ENCODE measurements at regions not wholly inside any gene's neighbourhood (a gene's known extent, or its start where the extent isn't known, plus 50 kb on each side); places are given as distances from the start of the nearest gene placed in this dataset.

DNA sequence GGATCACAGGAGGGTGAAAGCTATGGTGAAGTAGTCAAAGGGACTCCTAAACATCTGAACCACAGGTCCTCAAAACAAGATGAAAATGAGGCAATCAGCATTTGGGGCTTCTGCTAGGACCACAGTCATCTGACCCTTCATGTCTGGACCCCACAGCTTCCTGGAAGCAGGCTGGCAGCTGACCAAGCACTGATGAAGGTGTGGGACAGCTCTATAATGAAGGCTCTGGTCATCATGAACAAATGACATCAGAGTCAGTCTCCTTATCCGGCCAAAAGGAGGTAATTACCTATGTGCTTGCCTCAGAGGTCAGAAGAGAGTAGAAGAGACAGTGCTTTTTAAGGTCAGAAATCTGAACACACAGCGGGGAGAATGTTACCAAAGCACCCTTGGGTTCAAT lies 101.2 kb upstream of the GNAO1 start:
- no peak for DNase-seq (ENCODE audit: low read depth)

GRCh38 chr16:56087626-56088025 lies 103.7 kb upstream of the GNAO1 start:
- no peak for DNase-seq (ENCODE audit: low read depth)

- DNase-seq (ENCODE audit: low read depth): no peak
These were observed 109.9 kb upstream of the GNAO1 start for GRCh38 chr16:56081371-56081770.

- no peak for DNase-seq (ENCODE audit: low read depth)
These were observed 115.4 kb upstream of the GNAO1 start for GRCh38 chr16:56075732-56076388.

DNA sequence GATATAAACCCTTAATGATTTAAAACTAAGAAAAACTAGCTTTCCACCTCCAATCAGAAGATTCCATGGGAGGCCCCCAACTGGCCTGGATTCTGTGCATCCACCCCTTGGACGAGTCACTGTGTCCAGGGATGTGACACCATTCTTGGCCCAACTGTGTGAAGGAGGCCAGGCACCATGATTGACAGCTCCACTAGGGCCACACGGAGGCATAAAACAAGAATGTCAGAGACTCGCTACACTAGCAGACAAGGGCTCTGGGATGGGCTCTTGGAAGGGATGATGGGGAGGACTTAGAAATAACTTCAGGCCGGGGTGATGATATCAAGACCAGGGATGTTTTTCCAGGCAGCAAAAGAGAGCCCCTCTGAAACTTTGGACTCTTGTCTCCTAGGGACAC lies 117.8 kb upstream of the GNAO1 start:
- DNase-seq (ENCODE audit: low read depth): no peak

DNA sequence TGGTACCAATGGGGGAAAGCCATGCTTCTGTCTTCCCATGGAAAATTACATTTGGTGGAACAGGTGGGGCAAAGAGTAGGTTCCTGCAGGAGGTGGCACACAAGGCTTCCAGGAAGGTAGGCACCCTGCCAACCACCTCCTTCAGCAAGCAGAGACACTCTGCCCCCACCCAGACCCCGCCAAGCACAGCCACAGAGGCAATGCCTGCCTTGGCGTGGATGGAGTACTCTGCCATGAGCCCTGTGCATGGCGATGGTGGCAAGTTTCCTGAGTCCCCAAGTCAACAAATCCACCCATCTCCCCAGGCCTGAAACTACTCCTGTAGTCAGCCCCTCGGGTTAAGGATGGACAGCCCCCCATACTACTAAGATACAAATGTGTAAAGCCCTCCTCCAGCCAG lies 119.2 kb upstream of the GNAO1 start:
- no peak for DNase-seq (ENCODE audit: low read depth)

GRCh38 chr16:56068816-56069215 lies 122.5 kb upstream of the GNAO1 start:
- DNase-seq (ENCODE audit: low read depth): no peak

GRCh38 chr16:56068314-56068713 lies 123.0 kb upstream of the GNAO1 start:
- DNase-seq (ENCODE audit: low read depth): no peak

- no peak for DNase-seq (ENCODE audit: low read depth)
These were observed 123.9 kb upstream of the GNAO1 start for GRCh38 chr16:56067406-56067805.

DNA sequence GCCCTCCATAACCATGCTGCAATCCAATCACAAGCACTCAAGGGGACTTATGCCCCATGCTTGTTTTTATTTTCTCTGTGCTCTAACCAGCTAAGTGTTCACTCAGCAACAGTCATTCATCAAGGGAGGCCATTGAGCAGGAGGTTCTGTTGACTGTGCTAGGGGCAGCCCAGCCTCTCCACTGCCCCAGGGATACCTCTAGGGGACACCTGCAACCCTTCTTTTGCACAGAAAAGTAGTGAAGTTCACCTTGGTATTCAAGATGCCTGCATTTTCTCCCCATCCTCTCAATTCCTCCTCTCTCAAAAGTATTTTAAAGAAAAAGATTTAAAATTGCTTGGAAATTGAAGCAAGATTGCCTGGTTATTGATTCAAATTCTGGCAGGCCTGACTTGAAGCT lies 124.7 kb upstream of the GNAO1 start:
- no peak for DNase-seq (ENCODE audit: low read depth)

- DNase-seq (ENCODE audit: low read depth): no peak
These were observed 128.2 kb upstream of the GNAO1 start for GRCh38 chr16:56063111-56063510.

GRCh38 chr16:56057151-56057550 lies 134.1 kb upstream of the GNAO1 start:
- DNase-seq (ENCODE audit: low read depth): no peak

DNA sequence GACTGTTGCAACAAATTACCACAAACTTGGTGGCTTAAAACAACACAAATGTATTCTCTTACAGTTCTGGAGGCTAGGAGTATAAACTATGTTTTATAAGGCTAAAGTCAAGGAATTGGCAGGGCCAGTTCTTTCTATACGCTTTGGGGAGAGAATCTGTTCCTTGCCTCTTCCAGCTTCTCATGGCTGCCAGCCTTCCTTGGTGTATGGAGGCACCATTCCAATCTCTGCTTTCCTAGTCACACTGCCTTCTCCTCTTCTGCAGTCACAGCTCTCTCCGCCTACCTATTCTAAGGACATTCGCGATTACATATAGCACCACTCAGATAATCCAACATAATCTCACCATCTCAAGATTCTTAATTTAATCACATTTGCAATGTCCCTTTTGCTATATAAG lies 140.4 kb upstream of the GNAO1 start:
- DNase-seq (ENCODE audit: low read depth): no peak

GRCh38 chr16:56048425-56049105 lies 142.7 kb upstream of the GNAO1 start:
- DNase-seq (ENCODE audit: low read depth): no peak

GRCh38 chr16:56047307-56048234 lies 143.7 kb upstream of the GNAO1 start:
- DNase-seq (ENCODE audit: low read depth): no peak

DNA sequence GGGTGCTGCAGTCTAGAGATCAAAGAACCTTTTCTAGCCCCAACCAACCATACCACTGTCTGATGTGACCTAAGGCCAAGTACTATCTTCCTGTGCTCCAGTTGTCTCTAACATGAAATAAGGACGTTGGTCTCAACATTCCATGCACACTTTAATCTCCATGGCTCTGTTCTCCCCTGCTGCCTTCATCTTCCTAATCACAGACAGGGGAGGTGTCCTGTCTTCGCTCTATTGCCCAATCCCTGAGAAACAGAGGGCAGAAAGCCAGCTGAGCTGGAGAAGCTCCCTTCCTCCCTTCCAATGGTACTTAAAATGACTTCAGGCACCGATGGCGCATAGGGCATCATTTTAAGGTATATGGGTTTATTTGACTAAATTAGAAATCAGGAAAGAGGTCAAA lies 148.9 kb upstream of the GNAO1 start:
- no peak for DNase-seq (ENCODE audit: low read depth)

DNA sequence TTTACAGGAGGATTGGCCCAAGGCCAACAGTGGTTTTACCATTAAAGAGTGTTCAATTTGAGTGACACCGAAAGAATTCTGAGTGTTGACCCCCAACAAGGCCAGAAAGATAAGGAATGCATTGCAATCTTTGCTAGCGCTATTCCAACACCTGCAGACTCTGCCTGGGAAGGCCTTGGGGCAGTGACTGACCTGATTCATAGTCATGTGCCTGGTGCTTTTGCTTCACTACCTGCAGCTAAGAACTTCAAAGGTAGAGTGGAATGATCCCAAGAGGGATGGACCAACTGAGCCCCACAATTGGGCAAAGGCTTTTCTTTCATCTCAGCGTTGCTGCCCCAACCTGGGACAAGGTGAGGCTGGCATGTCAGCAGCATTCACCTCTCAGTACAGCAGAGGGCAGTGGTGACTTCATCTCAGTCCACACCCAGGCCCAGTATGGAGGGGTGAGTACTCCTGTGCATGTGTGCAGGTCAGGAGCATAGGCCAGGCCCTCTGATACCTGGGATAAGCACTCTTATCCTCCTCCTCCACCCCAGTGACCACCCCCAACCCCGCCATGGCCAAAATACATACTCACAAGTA lies 149.6 kb upstream of the GNAO1 start:
- DNase-seq (ENCODE audit: low read depth): no peak

GRCh38 chr16:56038564-56039098 lies 152.7 kb upstream of the GNAO1 start:
- no peak for DNase-seq (ENCODE audit: low read depth)

DNA sequence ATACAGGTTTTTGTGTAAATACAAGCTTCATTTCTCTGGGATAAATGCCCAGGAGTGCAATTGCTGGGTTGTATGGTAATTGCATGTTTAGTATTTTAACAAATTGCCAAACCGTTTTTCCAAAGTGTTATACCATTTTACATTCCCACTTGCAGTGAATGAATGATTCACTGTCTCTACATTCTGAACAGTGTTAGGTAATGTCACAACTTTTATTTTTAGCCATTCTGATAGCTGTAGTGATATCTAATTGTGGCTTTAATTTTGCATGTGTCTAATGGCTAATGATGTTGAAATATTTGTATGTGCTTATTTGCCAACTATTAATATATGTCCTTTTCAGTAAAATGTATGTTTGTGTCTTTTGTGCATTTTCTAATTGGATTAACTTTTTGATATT lies 156.9 kb upstream of the CES5A start:
- DNase-seq (ENCODE audit: low read depth): no peak

- DNase-seq (ENCODE audit: low read depth): no peak
These were observed 153.9 kb upstream of the CES5A start for GRCh38 chr16:56029026-56029425.

DNA sequence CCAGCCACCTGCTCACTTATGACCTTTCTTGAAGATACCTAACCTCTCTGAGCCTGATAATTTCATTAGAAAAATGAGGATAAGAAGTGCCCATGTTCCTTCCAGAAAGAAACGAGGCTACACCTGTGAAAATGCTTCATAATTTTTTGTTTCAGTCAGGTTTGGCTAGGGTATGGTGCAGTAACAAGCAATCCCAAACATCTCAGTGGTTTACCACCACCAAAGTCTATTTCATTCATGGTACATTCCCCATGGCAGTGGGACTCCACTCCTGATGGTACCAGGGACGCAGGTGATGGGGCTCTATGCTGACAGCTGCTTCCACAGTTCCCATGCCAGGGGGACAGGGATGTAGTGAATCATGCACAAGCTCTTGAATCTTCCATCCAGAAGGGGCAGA lies 147.6 kb upstream of the CES5A start:
- DNase-seq (ENCODE audit: low read depth): no peak

DNA sequence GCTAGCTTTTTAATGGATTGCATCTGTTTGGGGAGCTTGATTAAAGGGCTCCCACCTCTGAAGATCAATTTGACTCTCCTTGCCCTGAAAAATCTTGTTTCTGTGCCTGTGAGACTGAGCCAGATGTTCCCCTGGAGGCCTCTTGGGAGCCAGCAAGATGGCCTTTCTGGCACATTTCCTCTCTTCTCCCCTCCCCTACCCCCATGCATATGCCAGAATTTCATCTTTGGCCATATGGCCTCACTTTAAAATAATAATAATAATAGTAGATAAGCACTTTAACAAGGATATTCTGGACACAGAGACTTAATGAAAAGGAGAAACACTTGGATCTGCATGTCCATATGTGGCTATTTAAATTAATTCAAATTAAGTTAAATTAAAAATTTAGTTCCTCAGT lies 144.1 kb upstream of the CES5A start:
- DNase-seq (ENCODE audit: low read depth): no peak

Measured in HS-5 (cell line).